ENCODE measurements at regions not wholly inside any gene's neighbourhood (a gene's known extent, or its start where the extent isn't known, plus 50 kb on each side); places are given as distances from the start of the nearest gene placed in this dataset.

DNA sequence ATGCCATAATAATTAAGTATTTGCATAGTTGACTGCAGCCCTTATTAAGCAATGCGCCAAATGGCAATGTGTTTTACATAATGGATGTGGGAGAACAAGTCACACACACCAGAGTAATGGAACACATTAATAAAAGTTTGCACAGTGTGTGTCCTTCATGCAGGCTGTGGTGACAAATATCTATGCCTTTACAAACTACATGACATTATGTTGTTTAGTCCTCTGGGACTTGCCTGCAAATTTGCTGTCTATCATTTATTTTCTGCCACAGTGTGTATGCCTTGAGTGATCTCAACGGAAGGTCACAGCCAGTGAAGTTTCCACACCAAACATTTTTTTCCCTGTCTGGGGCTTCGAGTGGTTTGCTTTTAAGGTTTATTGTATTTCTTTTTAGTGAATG lies 175.2 kb upstream of the TMEFF2 start:
- DNase-seq, result no peak
- H3K27me3 ChIP-seq, result no peaks in the 10 kb centered on the region
- no peak for TF ChIP-seq POLR2A (IDR thresholded peaks at IDR 0.05)
- TF ChIP-seq EP300 (IDR thresholded peaks at IDR 0.05), result no peak
- no peak for TF ChIP-seq POLR2AphosphoS5 (IDR thresholded peaks at IDR 0.05)
- TF ChIP-seq, protein P1, sequence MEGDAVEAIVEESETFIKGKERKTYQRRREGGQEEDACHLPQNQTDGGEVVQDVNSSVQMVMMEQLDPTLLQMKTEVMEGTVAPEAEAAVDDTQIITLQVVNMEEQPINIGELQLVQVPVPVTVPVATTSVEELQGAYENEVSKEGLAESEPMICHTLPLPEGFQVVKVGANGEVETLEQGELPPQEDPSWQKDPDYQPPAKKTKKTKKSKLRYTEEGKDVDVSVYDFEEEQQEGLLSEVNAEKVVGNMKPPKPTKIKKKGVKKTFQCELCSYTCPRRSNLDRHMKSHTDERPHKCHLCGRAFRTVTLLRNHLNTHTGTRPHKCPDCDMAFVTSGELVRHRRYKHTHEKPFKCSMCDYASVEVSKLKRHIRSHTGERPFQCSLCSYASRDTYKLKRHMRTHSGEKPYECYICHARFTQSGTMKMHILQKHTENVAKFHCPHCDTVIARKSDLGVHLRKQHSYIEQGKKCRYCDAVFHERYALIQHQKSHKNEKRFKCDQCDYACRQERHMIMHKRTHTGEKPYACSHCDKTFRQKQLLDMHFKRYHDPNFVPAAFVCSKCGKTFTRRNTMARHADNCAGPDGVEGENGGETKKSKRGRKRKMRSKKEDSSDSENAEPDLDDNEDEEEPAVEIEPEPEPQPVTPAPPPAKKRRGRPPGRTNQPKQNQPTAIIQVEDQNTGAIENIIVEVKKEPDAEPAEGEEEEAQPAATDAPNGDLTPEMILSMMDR (IDR thresholded peaks at IDR 0.05), result no peak
- H3K4me1 ChIP-seq, result no peaks in the 10 kb centered on the region
- H3K36me3 ChIP-seq, result no peaks in the 10 kb centered on the region
- WGBS, 5 donors, result 75 to 88% (median 78%) methylated on average over 3 of the region's 3 CpGs
- intact Hi-C loops (cut with DNase I; ENCODE audit: low total_unique reads), result no loop called here
- H3K4me3 ChIP-seq, result no peak overlapping the region
- H3K9me3 ChIP-seq, result no peaks in the 10 kb centered on the region
- no peak overlapping the region for H3K27ac ChIP-seq

DNA sequence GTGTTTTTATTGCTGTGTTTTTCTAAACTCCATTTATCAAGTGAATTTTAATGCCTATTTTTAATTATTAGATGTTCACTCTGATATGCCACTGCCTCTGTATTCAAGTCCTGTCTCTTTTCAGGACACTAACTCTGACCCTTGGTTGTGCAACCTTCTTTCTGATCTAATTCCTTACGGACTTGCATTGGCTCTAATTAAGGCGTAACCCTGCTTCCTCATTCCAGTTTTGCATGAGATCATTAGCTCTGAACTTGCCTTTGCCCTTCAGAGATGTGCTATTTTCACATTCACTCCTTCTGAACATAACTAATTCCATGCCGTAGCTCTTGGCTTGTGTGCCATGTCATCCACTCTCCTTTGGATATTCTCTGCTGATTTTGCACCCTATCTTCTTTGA lies 162.5 kb upstream of the TMEFF2 start:
- no peak for DNase-seq
- 83 to 88% (median 84%) methylated on average over 3 of the region's 3 CpGs for WGBS, 5 donors
- TF ChIP-seq POLR2A (IDR thresholded peaks at IDR 0.05), result no peak
- no peak for TF ChIP-seq POLR2AphosphoS5 (IDR thresholded peaks at IDR 0.05)
- TF ChIP-seq, protein P1 (IDR thresholded peaks at IDR 0.05), result no peak
- TF ChIP-seq EP300 (IDR thresholded peaks at IDR 0.05), result no peak
- Histone ChIP-seq H3K27ac (no peak overlapping the region), H3K9me3 (no peaks in the 10 kb centered on the region), H3K36me3 (no peaks in the 10 kb centered on the region), H3K27me3 (no peaks in the 10 kb centered on the region), H3K4me3 (no peak overlapping the region), H3K4me1 (no peaks in the 10 kb centered on the region)
- intact Hi-C loops (cut with DNase I; ENCODE audit: low total_unique reads), result no loop called here

DNA sequence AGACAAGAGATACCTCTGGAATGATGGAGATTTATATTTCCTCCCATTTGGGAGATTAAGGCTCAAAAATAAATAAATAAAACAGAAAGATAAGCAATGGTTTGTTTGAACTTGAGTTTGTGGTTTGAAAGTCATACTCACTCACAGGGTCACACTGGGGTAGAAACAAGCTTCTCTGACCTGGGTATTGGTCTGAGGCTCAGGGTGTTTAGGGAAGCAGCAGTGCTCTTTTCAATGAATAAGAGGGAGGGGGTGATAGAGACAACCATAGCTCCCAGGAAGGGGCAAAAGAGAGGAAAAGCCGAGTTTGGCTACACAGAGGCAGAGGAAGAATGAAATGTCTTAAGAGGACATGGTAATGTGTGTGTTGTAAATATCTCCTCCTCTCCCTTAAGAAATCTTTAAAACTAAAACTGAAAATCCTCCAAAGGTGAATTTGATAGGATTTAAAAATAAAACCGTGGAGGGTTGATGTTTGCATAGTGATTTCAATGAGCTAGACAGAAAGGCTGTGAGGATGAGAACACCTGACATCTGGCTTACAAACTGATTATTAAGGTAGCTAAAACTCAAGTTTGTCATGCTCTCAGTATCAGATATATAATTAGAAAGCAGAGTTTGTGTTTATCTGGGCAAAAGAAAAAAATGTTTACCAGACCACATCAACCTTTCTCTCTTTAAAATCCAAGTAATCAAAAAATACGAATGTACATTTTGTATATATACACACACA lies 159.9 kb upstream of the TMEFF2 start:
- TF ChIP-seq EP300 (IDR thresholded peaks at IDR 0.05) (no peak), POLR2A (IDR thresholded peaks at IDR 0.05) (no peak), POLR2AphosphoS5 (IDR thresholded peaks at IDR 0.05) (no peak)
- TF ChIP-seq, protein P1 (IDR thresholded peaks at IDR 0.05), result no peak
- DNase-seq, result no peak
- Histone ChIP-seq H3K36me3 (no peaks in the 10 kb centered on the region), H3K4me3 (no peak overlapping the region), H3K4me1 (no peaks in the 10 kb centered on the region), H3K27ac (no peak overlapping the region), H3K27me3 (no peaks in the 10 kb centered on the region), H3K9me3 (no peaks in the 10 kb centered on the region)
- WGBS, 5 donors, result 44 to 61% (median 51%) methylated on average over 3 of the region's 3 CpGs
- intact Hi-C loops (cut with DNase I; ENCODE audit: low total_unique reads), result no loop called here

DNA sequence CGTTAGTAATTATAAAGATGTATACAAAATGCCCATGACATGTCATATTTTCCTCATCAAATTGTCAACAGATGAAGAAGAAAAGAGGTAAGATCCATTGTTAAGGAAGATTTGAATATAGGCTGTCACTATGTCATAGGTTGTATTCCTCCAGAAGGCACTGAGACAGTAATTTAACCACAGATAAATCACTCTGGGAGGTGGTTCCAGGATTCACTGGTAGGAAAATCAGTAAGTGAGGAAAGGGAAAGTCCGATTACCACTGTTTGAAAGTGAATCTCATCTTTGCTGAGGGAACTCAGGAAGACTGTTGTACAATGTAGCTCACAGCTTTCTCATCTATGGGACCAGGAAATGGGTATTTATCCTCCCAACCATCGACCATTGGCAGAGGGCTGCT lies 152.8 kb upstream of the TMEFF2 start:
- Histone ChIP-seq H3K9me3 (no peaks in the 10 kb centered on the region), H3K4me1 (no peaks in the 10 kb centered on the region), H3K36me3 (no peaks in the 10 kb centered on the region), H3K27me3 (no peaks in the 10 kb centered on the region), H3K27ac (no peak overlapping the region), H3K4me3 (no peak overlapping the region)
- no peak for DNase-seq
- intact Hi-C loops (cut with DNase I; ENCODE audit: low total_unique reads), result no loop called here
- WGBS, 5 donors, result 62 to 83% (median 78%) methylated on average over 3 of the region's 3 CpGs
- TF ChIP-seq, protein P1 (IDR thresholded peaks at IDR 0.05), result no peak
- no peak for TF ChIP-seq POLR2A (IDR thresholded peaks at IDR 0.05)
- TF ChIP-seq POLR2AphosphoS5 (IDR thresholded peaks at IDR 0.05), result no peak
- no peak for TF ChIP-seq EP300 (IDR thresholded peaks at IDR 0.05)

Measured in stomach (tissue), 8 donors.